Tibial nerve (tissue), 4 donors: ENCODE measurements at regions not wholly inside any gene's neighbourhood (a gene's known extent, or its start where the extent isn't known, plus 50 kb on each side); places are given as distances from the start of the nearest gene placed in this dataset.

Experiments used
- DNase-seq, 2 donors: peaks; one replicate each; pipeline ENCODE4 v3.0.0-alpha.2; 2019; ENCODE audit warnings: low spot score in 2 of 2
- H3K27ac ChIP-seq, 4 donors: fragments of 200-600 bp; sonication (generic) in 3 of 4; one replicate each; pipeline ENCODE4 v1.5.1; 2017 to 2019; ENCODE audit warnings: mild to moderate bottlenecking in 1 of 4
- H3K27me3 ChIP-seq, 2 donors: fragments of 200-600 bp; sonication (generic) in 1 of 2; one replicate each; pipeline versions ENCODE4 v1.5.1 to v1.6.0; 2017 to 2019
- H3K36me3 ChIP-seq, 3 donors: fragments of 200-600 bp; sonication (generic); one replicate each; pipeline ENCODE4 v1.5.1; 2018 to 2019
- H3K4me1 ChIP-seq, 4 donors: fragments of 200-600 bp; sonication (generic) in 3 of 4; one replicate each; pipeline ENCODE4 v1.5.1; 2017 to 2019
- H3K4me3 ChIP-seq, 4 donors: fragments of 200-600 bp; sonication (generic) in 3 of 4; one replicate each; pipeline ENCODE4 v1.5.1; 2017 to 2019; ENCODE audit warnings: mild to moderate bottlenecking in 1 of 4, moderate library complexity in 1 of 4
- H3K9me3 ChIP-seq, 4 donors: fragments of 200-600 bp; sonication (generic) in 3 of 4; one replicate each; pipeline ENCODE4 v1.5.1; 2017 to 2019
- CTCF ChIP-seq, 5 experiments: fragments of 200-600 bp in 3 of 5; fragments of 450-650 bp in 2 of 5; sonication (generic) in 3 of 5; IDR thresholded peaks; one replicate each; pipeline ENCODE4 v1.5.1; 2016 to 2019; ENCODE audit warnings: antibody characterized with exemption in 5 of 5, mild to moderate bottlenecking in 3 of 5, moderate library complexity in 2 of 5
- EP300 ChIP-seq, 2 donors: sonication (generic); formaldehyde crosslinking; IDR thresholded peaks; one replicate each; pipeline ENCODE4 v1.6.1; 2017; ENCODE audit warnings: antibody characterized with exemption in 2 of 2, mild to moderate bottlenecking in 1 of 2
- POLR2A ChIP-seq, 2 donors: fragments of 450-650 bp; IDR thresholded peaks; one replicate each; pipeline ENCODE4 v1.6.1; 2017; ENCODE audit warnings: antibody characterized with exemption in 2 of 2, mild to moderate bottlenecking in 2 of 2, moderate library complexity in 2 of 2
- WGBS, 2 donors: methylation state at CpG; one replicate each; pipeline ENCODE4 v1.1.5; 2018; 5-methylcytosine and 5-hydroxymethylcytosine counted together

GRCh38 chr6:44698602-44699001, 311.1 kb downstream of the CDC5L start:
- Histone ChIP-seq H3K9me3 (no peaks in the 10 kb centered on the region), H3K27ac (no peak overlapping the region), H3K4me3 (no peak overlapping the region), H3K27me3 (no peaks in the 10 kb centered on the region), H3K36me3 (no peaks in the 10 kb centered on the region), H3K4me1 (no peaks in the 10 kb centered on the region)
- DNase-seq, result no peak
- WGBS, 2 donors, result 61 to 63% methylated on average over 1 of the region's 1 CpG
- TF ChIP-seq EP300 (IDR thresholded peaks at IDR 0.05) (no peak), POLR2A (IDR thresholded peaks at IDR 0.05) (no peak), CTCF (IDR thresholded peaks at IDR 0.05) (no peak)

GRCh38 chr6:44699082-44699481, 311.6 kb downstream of the CDC5L start:
- no peak for TF ChIP-seq POLR2A (IDR thresholded peaks at IDR 0.05)
- H3K4me3 ChIP-seq, result no peak overlapping the region
- WGBS, 2 donors, result 75 to 92% methylated on average over 1 of the region's 1 CpG
- no peaks in the 10 kb centered on the region for H3K27me3 ChIP-seq
- DNase-seq, result no peak
- H3K27ac ChIP-seq, result no peak overlapping the region
- H3K4me1 ChIP-seq, result no peaks in the 10 kb centered on the region
- no peaks in the 10 kb centered on the region for H3K36me3 ChIP-seq
- H3K9me3 ChIP-seq, result no peaks in the 10 kb centered on the region

GRCh38 chr6:44699851-44700250, 312.3 kb downstream of the CDC5L start:
- no peaks in the 10 kb centered on the region for H3K36me3 ChIP-seq
- 95 to 96% methylated on average over 2 of the region's 2 CpGs for WGBS, 2 donors
- no peak for TF ChIP-seq POLR2A (IDR thresholded peaks at IDR 0.05)
- TF ChIP-seq EP300 (IDR thresholded peaks at IDR 0.05), result no peak
- TF ChIP-seq CTCF (IDR thresholded peaks at IDR 0.05), result no peak
- H3K27ac ChIP-seq, result no peak overlapping the region
- no peaks in the 10 kb centered on the region for H3K9me3 ChIP-seq
- DNase-seq, result no peak
- H3K4me3 ChIP-seq, result no peak overlapping the region
- H3K4me1 ChIP-seq, result no peaks in the 10 kb centered on the region
- no peaks in the 10 kb centered on the region for H3K27me3 ChIP-seq

GRCh38 chr6:44700422-44700821, 312.9 kb downstream of the CDC5L start:
- H3K4me1 ChIP-seq, result no peaks in the 10 kb centered on the region
- WGBS, 2 donors, result 91 to 92% methylated on average over 5 of the region's 5 CpGs
- no peak overlapping the region for H3K4me3 ChIP-seq
- no peaks in the 10 kb centered on the region for H3K36me3 ChIP-seq
- H3K27me3 ChIP-seq, result no peaks in the 10 kb centered on the region
- H3K9me3 ChIP-seq, result no peaks in the 10 kb centered on the region
- TF ChIP-seq CTCF (IDR thresholded peaks at IDR 0.05) (no peak), EP300 (IDR thresholded peaks at IDR 0.05) (no peak), POLR2A (IDR thresholded peaks at IDR 0.05) (no peak)
- no peak overlapping the region for H3K27ac ChIP-seq
- DNase-seq, result no peak

- Histone ChIP-seq H3K4me3 (no peak overlapping the region), H3K27ac (no peak overlapping the region), H3K9me3 (no peaks in the 10 kb centered on the region), H3K36me3 (no peaks in the 10 kb centered on the region), H3K4me1 (no peaks in the 10 kb centered on the region), H3K27me3 (no peaks in the 10 kb centered on the region)
- no peak for DNase-seq
- no peak for TF ChIP-seq POLR2A (IDR thresholded peaks at IDR 0.05)
- TF ChIP-seq CTCF (IDR thresholded peaks at IDR 0.05), result no peak
- TF ChIP-seq EP300 (IDR thresholded peaks at IDR 0.05), result no peak
- 75 to 79% methylated on average over 11 of the region's 11 CpGs for WGBS, 2 donors
Measured at GRCh38 chr6:44701038-44701636, 313.6 kb downstream of the CDC5L start.

GRCh38 chr6:44701637-44702101, 314.2 kb downstream of the CDC5L start:
- no peaks in the 10 kb centered on the region for H3K36me3 ChIP-seq
- no peaks in the 10 kb centered on the region for H3K9me3 ChIP-seq
- H3K4me1 ChIP-seq, result no peaks in the 10 kb centered on the region
- WGBS, 2 donors, result 77 to 84% methylated on average over 12 of the region's 12 CpGs
- H3K27ac ChIP-seq, result no peak overlapping the region
- H3K4me3 ChIP-seq, result no peak overlapping the region
- no peak for DNase-seq
- H3K27me3 ChIP-seq, result no peaks in the 10 kb centered on the region
- no peak for TF ChIP-seq POLR2A (IDR thresholded peaks at IDR 0.05)
- TF ChIP-seq EP300 (IDR thresholded peaks at IDR 0.05), result no peak
- no peak for TF ChIP-seq CTCF (IDR thresholded peaks at IDR 0.05)
